HCT116 (cell line): ENCODE measurements at regions not wholly inside any gene's neighbourhood (a gene's known extent, or its start where the extent isn't known, plus 50 kb on each side); places are given as distances from the start of the nearest gene placed in this dataset.

Experiments
- ATAC-seq: fragments of 200-7000 bp; cut with Tn5 transposase; 2 replicates; pipeline ENCODE4 v1.9.1; 2020; ENCODE audit warnings: mild to moderate bottlenecking, moderate library complexity
- BruUV-seq: library from RNA; stranded (reverse); fragments of 400-500 nt; replicated peaks from 2 replicates; lab custom pipeline; 2021; lab: Mats Ljungman, UMichigan
- CTCF ChIA-PET: fragments of 300-600 bp; sonication (Branson Sonifier 250); formaldehyde crosslinking; loops from one replicate; lab custom pipeline; 2021; ENCODE audit warnings: antibody characterized with exemption; lab: Charles Lee
- POLR2A ChIA-PET: fragments of 300-600, 350-600 bp; sonication (Branson Sonifier 250); formaldehyde crosslinking; loops from one replicate; lab custom pipeline; 2021; ENCODE audit warnings: antibody characterized with exemption; lab: Charles Lee
- RAD21 ChIA-PET, 2 experiments: fragments of 300-600 bp; sonication (Branson Sonifier 250); formaldehyde crosslinking; loops; one replicate each; lab custom pipeline; 2023; ENCODE audit warnings: low total read pairs in 2 of 2; ENCODE audit not compliant: uncharacterized antibody in 2 of 2, unreplicated experiment in 2 of 2, low non-redundant PET in 1 of 2; lab: Charles Lee
- DNase-seq: peaks from one replicate; pipeline ENCODE4 v3.0.0-alpha.2; 2010; ENCODE audit warnings: low read depth, low spot score
- H2AFZ ChIP-seq: fragments of 200-600 bp; shearing (Covaris generic), sonication (generic); 2 replicates; pipeline ENCODE4 v1.6.1; 2017; ENCODE audit warnings: low read depth, mixed run types, mixed read lengths, antibody characterized with exemption, low read length; ENCODE audit not compliant: poor library complexity, severe bottlenecking
- H3K27ac ChIP-seq: 2 replicates; pipeline ENCODE4 v1.5.1; 2012; ENCODE audit warnings: low read depth, low read length
- H3K27me3 ChIP-seq: fragments of 200-600 bp; sonication (generic); 2 replicates; pipeline ENCODE4 v1.6.1; 2016; ENCODE audit warnings: mixed run types, low read length, mixed read lengths; ENCODE audit not compliant: insufficient read depth
- H3K36me3 ChIP-seq, 2 experiments: fragments of 200-500 bp in 1 of 2; fragments of 200-600 bp in 1 of 2; sonication (Bioruptor generic) in 1 of 2; sonication (generic) in 1 of 2; 2 replicates each; pipeline versions ENCODE4 v1.5.1 to v1.6.1; 2014 to 2016; ENCODE audit warnings: low read length in 2 of 2, inconsistent platforms in 1 of 2, mixed read lengths in 1 of 2, mixed run types in 1 of 2; ENCODE audit not compliant: insufficient read depth in 2 of 2, control insufficient read depth in 1 of 2
- H3K4me1 ChIP-seq, 2 experiments: fragments of 200-600 bp in 1 of 2; sonication (generic) in 1 of 2; 2 replicates each; pipeline versions ENCODE4 v1.5.1 to v1.6.1; 2012 to 2017; ENCODE audit warnings: low read length in 2 of 2, inconsistent platforms in 1 of 2, mild to moderate bottlenecking in 1 of 2, mixed read lengths in 1 of 2, mixed run types in 1 of 2, moderate library complexity in 1 of 2; ENCODE audit not compliant: insufficient read depth in 2 of 2, control insufficient read depth in 1 of 2
- H3K4me2 ChIP-seq: fragments of 200-600 bp; sonication (generic); 2 replicates; pipeline ENCODE4 v1.6.1; 2017; ENCODE audit warnings: mixed run types, low read length, mixed read lengths
- H3K4me3 ChIP-seq, 2 experiments: fragments of 200-600 bp in 1 of 2; sonication (generic) in 1 of 2; replicated peaks in 1 of 2; 2 replicates each; pipeline ENCODE4 v1.5.1; 2011 to 2016; ENCODE audit warnings: low read length in 2 of 2, control low read depth in 1 of 2, low read depth in 1 of 2, mild to moderate bottlenecking in 1 of 2, mixed read lengths in 1 of 2, mixed run types in 1 of 2
- H3K79me2 ChIP-seq: fragments of 200-600 bp; sonication (generic); 2 replicates; pipeline ENCODE4 v1.6.1; 2017; ENCODE audit warnings: mild to moderate bottlenecking, mixed run types, low read length, moderate library complexity, mixed read lengths; ENCODE audit not compliant: insufficient read depth
- H3K9ac ChIP-seq: fragments of 200-600 bp; sonication (generic); 2 replicates; pipeline ENCODE4 v1.6.1; 2016; ENCODE audit warnings: low read length, mixed read lengths
- H3K9me2 ChIP-seq: fragments of 200-600 bp; sonication (generic), shearing (Covaris generic); 2 replicates; pipeline ENCODE4 v1.6.1; 2017; ENCODE audit warnings: mixed run types, mild to moderate bottlenecking, moderate library complexity; ENCODE audit not compliant: insufficient read depth
- H3K9me3 ChIP-seq, 2 experiments: fragments of 200-500 bp in 1 of 2; fragments of 200-600 bp in 1 of 2; sonication (Bioruptor generic) in 1 of 2; sonication (generic) in 1 of 2; 2 replicates each; pipeline ENCODE4 v1.6.1; 2014 to 2017; ENCODE audit warnings: low read length in 2 of 2, mixed read lengths in 2 of 2, inconsistent platforms in 1 of 2, low read depth in 1 of 2, mild to moderate bottlenecking in 1 of 2, mixed run types in 1 of 2, moderate library complexity in 1 of 2; ENCODE audit not compliant: control insufficient read depth in 1 of 2, insufficient read depth in 1 of 2
- H4K20me1 ChIP-seq: fragments of 200-600 bp; sonication (generic), shearing (Covaris generic); 2 replicates; pipeline ENCODE4 v1.6.1; 2017; ENCODE audit warnings: mixed run types, mild to moderate bottlenecking, moderate library complexity; ENCODE audit not compliant: insufficient read depth
- CBX3 ChIP-seq: IDR thresholded peaks from 2 replicates; pipeline ENCODE4 v1.6.1; 2012; ENCODE audit warnings: low read depth
- CEBPB ChIP-seq: IDR thresholded peaks from 2 replicates; pipeline ENCODE4 v1.6.1; 2012; ENCODE audit warnings: low read depth
- EZH2phosphoT487 ChIP-seq: fragments of 200-600 bp; IDR thresholded peaks from 2 replicates; pipeline ENCODE4 v1.6.1; 2018; ENCODE audit warnings: antibody characterized with exemption, borderline replicate concordance
- FOSL1 ChIP-seq: IDR thresholded peaks from 2 replicates; pipeline ENCODE4 v1.6.1; 2012; ENCODE audit warnings: low read depth
- JUND ChIP-seq: IDR thresholded peaks from 2 replicates; pipeline ENCODE4 v1.6.1; 2012
- POLR2AphosphoS5 ChIP-seq: IDR thresholded peaks from 2 replicates; pipeline ENCODE4 v1.6.1; 2011; ENCODE audit warnings: mild to moderate bottlenecking, low read depth, low read length, moderate library complexity
- RAD21 ChIP-seq: IDR thresholded peaks from 2 replicates; pipeline ENCODE4 v1.6.1; 2012; ENCODE audit warnings: low read depth, mild to moderate bottlenecking
- SIN3A ChIP-seq: IDR thresholded peaks from 2 replicates; pipeline ENCODE4 v1.6.1; 2012; ENCODE audit warnings: low read depth
- SP1 ChIP-seq: IDR thresholded peaks from 2 replicates; pipeline ENCODE4 v1.6.1; 2012; ENCODE audit warnings: low read depth
- SRF ChIP-seq: IDR thresholded peaks from 2 replicates; pipeline ENCODE4 v1.6.1; 2012; ENCODE audit warnings: low read depth
- TCF7L2 ChIP-seq: IDR thresholded peaks from 2 replicates; pipeline ENCODE4 v1.7.0; 2011; ENCODE audit warnings: borderline replicate concordance, inconsistent platforms; ENCODE audit not compliant: insufficient read depth, insufficient read length; ENCODE audit errors: extremely low read depth
- YY1 ChIP-seq: IDR thresholded peaks from 2 replicates; pipeline ENCODE4 v1.6.1; 2011; ENCODE audit warnings: low read length, low read depth, moderate library complexity, mild to moderate bottlenecking; ENCODE audit not compliant: insufficient replicate concordance; ENCODE audit errors: extremely low read depth
- ZFX ChIP-seq: fragments of 450-650 bp; IDR thresholded peaks from 2 replicates; pipeline ENCODE4 v1.6.1; 2017
- ZNF274 ChIP-seq: fragments of 200-500 bp; sonication (Bioruptor generic); IDR thresholded peaks from 2 replicates; pipeline ENCODE4 v1.6.1; 2014; ENCODE audit warnings: mild to moderate bottlenecking, low read depth, low read length, inconsistent platforms
- intact Hi-C: fragments of 100-400 bp; cut with micrococcal nuclease; formaldehyde crosslinking; loops from 2 replicates; pipeline ENCODE4 v1.10.0; 2022
- TF ChIP-seq, protein P1 (sequence below): IDR thresholded peaks from 2 replicates; pipeline ENCODE4 v1.6.1; 2012
- TF ChIP-seq, protein P2 (sequence below): IDR thresholded peaks from 2 replicates; pipeline ENCODE4 v1.6.1; 2012; ENCODE audit warnings: low read depth

DNA sequence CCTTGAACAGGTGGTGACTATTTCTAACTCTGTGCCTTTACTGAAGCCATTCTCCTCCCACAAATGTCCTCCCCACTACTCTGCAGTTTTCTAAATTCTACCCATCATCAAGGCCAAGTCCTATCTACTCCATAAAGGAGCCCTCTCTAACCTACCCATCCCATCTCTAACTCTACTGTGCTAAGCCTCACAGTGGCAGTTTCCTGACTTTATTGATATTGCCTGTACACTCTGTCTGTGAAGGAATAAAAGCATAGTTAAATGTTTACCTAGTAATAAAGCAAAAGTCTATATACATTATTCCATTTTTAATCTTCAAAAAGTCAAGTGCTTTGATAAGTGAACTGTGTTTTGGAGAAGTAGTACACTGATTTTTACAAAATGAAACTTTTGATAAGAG lies 178.4 kb upstream of the HMCN1 start:
- Histone ChIP-seq H3K9ac (no peak overlapping the region), H3K27ac (no peak overlapping the region), H3K9me2 (no peaks in the 10 kb centered on the region), H3K79me2 (no peaks in the 10 kb centered on the region), H3K4me1 (no peaks in the 10 kb centered on the region), H3K4me3 (no peak overlapping the region), H3K9me3 (no peaks in the 10 kb centered on the region), H3K27me3 (no peaks in the 10 kb centered on the region), H3K4me2 (no peak overlapping the region), H2AFZ (no peak overlapping the region), H3K36me3 (no peaks in the 10 kb centered on the region), H4K20me1 (no peaks in the 10 kb centered on the region)
- TF ChIP-seq JUND = no peak
- TF ChIP-seq, protein P1, sequence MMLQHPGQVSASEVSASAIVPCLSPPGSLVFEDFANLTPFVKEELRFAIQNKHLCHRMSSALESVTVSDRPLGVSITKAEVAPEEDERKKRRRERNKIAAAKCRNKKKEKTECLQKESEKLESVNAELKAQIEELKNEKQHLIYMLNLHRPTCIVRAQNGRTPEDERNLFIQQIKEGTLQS = no peak
- no peak for TF ChIP-seq RAD21
- TF ChIP-seq EZH2phosphoT487 = no peak
- TF ChIP-seq SP1 = no peak
- no peak for TF ChIP-seq FOSL1
- no peak for TF ChIP-seq YY1
- TF ChIP-seq CEBPB = no peak
- TF ChIP-seq ZNF274 = no peak
- TF ChIP-seq POLR2AphosphoS5 = no peak
- no peak for TF ChIP-seq SIN3A
- TF ChIP-seq, protein P2, sequence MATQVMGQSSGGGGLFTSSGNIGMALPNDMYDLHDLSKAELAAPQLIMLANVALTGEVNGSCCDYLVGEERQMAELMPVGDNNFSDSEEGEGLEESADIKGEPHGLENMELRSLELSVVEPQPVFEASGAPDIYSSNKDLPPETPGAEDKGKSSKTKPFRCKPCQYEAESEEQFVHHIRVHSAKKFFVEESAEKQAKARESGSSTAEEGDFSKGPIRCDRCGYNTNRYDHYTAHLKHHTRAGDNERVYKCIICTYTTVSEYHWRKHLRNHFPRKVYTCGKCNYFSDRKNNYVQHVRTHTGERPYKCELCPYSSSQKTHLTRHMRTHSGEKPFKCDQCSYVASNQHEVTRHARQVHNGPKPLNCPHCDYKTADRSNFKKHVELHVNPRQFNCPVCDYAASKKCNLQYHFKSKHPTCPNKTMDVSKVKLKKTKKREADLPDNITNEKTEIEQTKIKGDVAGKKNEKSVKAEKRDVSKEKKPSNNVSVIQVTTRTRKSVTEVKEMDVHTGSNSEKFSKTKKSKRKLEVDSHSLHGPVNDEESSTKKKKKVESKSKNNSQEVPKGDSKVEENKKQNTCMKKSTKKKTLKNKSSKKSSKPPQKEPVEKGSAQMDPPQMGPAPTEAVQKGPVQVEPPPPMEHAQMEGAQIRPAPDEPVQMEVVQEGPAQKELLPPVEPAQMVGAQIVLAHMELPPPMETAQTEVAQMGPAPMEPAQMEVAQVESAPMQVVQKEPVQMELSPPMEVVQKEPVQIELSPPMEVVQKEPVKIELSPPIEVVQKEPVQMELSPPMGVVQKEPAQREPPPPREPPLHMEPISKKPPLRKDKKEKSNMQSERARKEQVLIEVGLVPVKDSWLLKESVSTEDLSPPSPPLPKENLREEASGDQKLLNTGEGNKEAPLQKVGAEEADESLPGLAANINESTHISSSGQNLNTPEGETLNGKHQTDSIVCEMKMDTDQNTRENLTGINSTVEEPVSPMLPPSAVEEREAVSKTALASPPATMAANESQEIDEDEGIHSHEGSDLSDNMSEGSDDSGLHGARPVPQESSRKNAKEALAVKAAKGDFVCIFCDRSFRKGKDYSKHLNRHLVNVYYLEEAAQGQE = no peak
- no peak for TF ChIP-seq ZFX
- TF ChIP-seq SRF = no peak
- no peak for TF ChIP-seq TCF7L2
- TF ChIP-seq CBX3 = no peak
- intact Hi-C loops = no loop called here
- no peak for DNase-seq
- POLR2A ChIA-PET = no interaction called here
- CTCF ChIA-PET = interaction anchor here (1.1 kb wide), 1 partner anchor 10 kb away, joined by 4 read pairs; no protein-coding TSS in a partner anchor
- RAD21 ChIA-PET = no interaction called here
- no TSS peak for BruUV-seq
- no peak for ATAC-seq
